Gastrocnemius medialis (tissue), 4 donors: ENCODE measurements at regions not wholly inside any gene's neighbourhood (a gene's known extent, or its start where the extent isn't known, plus 50 kb on each side); places are given as distances from the start of the nearest gene placed in this dataset.

ENCODE experiments used
- POLR2A ChIP-seq, 2 donors: fragments of 450-650 bp; IDR thresholded peaks; one replicate each; pipeline ENCODE4 v1.6.1; 2017; ENCODE audit warnings: antibody characterized with exemption in 2 of 2, mild to moderate bottlenecking in 2 of 2, moderate library complexity in 2 of 2
- TF ChIP-seq, protein P1 (sequence below), 5 experiments: fragments of 450-650 bp in 3 of 5; fragments of 200-600 bp in 2 of 5; sonication (generic) in 2 of 5; IDR thresholded peaks in 4 of 5; conservative IDR thresholded peaks in 1 of 5; 1 replicate in 4 of 5; 2 replicates in 1 of 5; pipeline ENCODE4 v1.5.1; 2016 to 2019; ENCODE audit warnings: antibody characterized with exemption in 5 of 5, mild to moderate bottlenecking in 3 of 5, moderate library complexity in 3 of 5

- no peak for TF ChIP-seq POLR2A (IDR thresholded peaks at IDR 0.05)
- TF ChIP-seq, protein P1, sequence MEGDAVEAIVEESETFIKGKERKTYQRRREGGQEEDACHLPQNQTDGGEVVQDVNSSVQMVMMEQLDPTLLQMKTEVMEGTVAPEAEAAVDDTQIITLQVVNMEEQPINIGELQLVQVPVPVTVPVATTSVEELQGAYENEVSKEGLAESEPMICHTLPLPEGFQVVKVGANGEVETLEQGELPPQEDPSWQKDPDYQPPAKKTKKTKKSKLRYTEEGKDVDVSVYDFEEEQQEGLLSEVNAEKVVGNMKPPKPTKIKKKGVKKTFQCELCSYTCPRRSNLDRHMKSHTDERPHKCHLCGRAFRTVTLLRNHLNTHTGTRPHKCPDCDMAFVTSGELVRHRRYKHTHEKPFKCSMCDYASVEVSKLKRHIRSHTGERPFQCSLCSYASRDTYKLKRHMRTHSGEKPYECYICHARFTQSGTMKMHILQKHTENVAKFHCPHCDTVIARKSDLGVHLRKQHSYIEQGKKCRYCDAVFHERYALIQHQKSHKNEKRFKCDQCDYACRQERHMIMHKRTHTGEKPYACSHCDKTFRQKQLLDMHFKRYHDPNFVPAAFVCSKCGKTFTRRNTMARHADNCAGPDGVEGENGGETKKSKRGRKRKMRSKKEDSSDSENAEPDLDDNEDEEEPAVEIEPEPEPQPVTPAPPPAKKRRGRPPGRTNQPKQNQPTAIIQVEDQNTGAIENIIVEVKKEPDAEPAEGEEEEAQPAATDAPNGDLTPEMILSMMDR (IDR thresholded peaks at IDR 0.05 in 4 of 5, conservative IDR thresholded peaks at IDR 0.05 in 1 of 5) = no peak
Observed at GRCh38 chr6:56851074-56851473, 103.8 kb upstream of the BEND6 start.
